ENCODE measurements at regions not wholly inside any gene's neighbourhood (a gene's known extent, or its start where the extent isn't known, plus 50 kb on each side); places are given as distances from the start of the nearest gene placed in this dataset.
"Not testable (repeated sequence)": the region's sequence is repeated elsewhere in the genome, so short reads cannot be mapped to it uniquely, and the experiment has no call there.

DNA sequence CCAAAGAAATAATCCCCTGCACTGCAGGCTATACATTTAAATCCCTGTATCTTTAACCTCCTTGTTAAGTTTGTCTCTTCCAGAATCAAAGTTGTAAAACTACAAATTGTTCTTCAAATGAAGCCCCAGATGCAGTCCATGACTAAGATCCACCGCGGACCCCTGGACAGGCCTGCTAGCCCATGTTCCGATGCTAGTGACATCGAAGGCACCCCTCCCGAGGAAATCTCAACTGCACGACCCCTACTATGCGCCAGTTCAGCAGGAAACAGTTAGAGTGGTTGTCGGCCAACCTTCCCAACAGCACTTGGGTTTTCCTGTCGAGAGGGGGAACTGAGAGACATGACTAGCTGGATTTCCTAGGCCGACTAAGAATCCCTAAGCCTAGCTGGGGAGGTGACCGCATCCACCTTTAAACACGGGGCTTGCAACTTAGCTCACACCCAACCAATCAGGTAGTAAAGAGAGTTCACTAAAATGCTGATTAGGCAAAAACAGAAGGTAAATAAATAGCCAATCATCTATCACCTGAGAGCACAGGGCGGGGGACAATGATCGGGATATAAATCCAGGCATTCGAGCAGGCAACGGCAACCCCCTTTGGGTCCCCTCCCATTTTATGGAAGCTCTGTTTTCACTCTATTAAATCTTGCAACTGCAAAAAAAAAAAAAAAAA, 523.9 kb downstream of the REEP3 start:
- not testable (repeated sequence) for H3K27ac ChIP-seq (ENCODE audit: low read length); H3K4me3 ChIP-seq (ENCODE audit: low read length in 2 of 2); H3K9me3 ChIP-seq (ENCODE audit: control insufficient read depth in 2 of 2, low read length in 2 of 2); H3K9ac ChIP-seq (ENCODE audit: low read length in 2 of 2); H3K4me1 ChIP-seq (ENCODE audit: control insufficient read depth, insufficient read depth, low read length); H3K36me3 ChIP-seq (ENCODE audit: control insufficient read depth in 2 of 2, insufficient read depth in 2 of 2, low read length in 2 of 2); H3K27me3 ChIP-seq (ENCODE audit: control insufficient read depth in 1 of 2, insufficient read depth in 2 of 2, low read length in 2 of 2)

DNA sequence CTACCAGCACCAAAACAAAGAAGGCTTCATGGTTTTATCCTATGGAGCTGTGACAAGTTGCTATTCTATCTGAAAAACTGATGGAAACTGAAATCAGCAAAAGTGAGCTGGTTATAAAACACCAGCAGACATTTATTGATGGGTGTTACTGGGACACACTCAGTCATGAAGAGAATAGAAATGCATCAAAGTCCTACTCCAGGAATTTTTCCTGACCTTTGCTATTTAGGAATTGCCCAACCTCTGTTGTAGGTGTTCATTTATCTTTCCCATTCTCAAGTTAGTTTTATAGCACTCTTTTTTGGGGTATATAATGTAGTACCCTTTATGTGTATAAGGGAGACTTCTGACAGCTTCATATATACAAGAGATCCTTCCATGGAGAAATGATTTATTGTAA, 533.2 kb downstream of the REEP3 start:
- Histone ChIP-seq H3K36me3 (ENCODE audit: control insufficient read depth in 2 of 2, insufficient read depth in 2 of 2, low read length in 2 of 2) (no peaks in the 10 kb centered on the region), H3K4me1 (ENCODE audit: control insufficient read depth, insufficient read depth, low read length) (no peaks in the 10 kb centered on the region), H3K9ac (ENCODE audit: low read length in 2 of 2) (no peak overlapping the region), H3K27ac (ENCODE audit: low read length) (no peak overlapping the region), H3K4me3 (ENCODE audit: low read length in 2 of 2) (no peak overlapping the region), H3K27me3 (ENCODE audit: control insufficient read depth in 1 of 2, insufficient read depth in 2 of 2, low read length in 2 of 2) (no peaks in the 10 kb centered on the region), H3K9me3 (ENCODE audit: control insufficient read depth in 2 of 2, low read length in 2 of 2) (no peaks in the 10 kb centered on the region)

DNA sequence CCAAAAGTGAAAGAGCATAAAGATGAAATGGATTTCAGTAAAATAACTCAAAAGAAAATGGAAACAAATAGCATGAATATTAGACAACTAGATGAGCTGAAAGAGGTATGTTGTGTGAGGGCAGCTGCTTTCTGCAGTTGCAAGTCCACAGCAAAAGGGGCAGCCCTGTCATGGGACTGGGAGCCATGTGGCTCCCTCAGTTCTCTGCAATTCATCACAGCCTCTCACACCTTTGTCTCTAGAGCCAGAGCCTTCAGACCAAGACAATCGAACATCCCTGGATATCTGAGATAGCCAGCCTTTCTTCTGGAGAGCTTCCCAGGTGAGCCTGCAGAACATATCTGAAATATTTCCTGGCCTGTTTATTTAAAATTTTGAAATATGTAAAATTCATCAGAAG, 538.7 kb downstream of the REEP3 start:
- Histone ChIP-seq H3K9ac (ENCODE audit: low read length in 2 of 2) (no peak overlapping the region), H3K27me3 (ENCODE audit: control insufficient read depth in 1 of 2, insufficient read depth in 2 of 2, low read length in 2 of 2) (no peaks in the 10 kb centered on the region), H3K4me3 (ENCODE audit: low read length in 2 of 2) (no peak overlapping the region), H3K36me3 (ENCODE audit: control insufficient read depth in 2 of 2, insufficient read depth in 2 of 2, low read length in 2 of 2) (no peaks in the 10 kb centered on the region), H3K27ac (ENCODE audit: low read length) (no peak overlapping the region), H3K9me3 (ENCODE audit: control insufficient read depth in 2 of 2, low read length in 2 of 2) (no peaks in the 10 kb centered on the region), H3K4me1 (ENCODE audit: control insufficient read depth, insufficient read depth, low read length) (no peaks in the 10 kb centered on the region)

DNA sequence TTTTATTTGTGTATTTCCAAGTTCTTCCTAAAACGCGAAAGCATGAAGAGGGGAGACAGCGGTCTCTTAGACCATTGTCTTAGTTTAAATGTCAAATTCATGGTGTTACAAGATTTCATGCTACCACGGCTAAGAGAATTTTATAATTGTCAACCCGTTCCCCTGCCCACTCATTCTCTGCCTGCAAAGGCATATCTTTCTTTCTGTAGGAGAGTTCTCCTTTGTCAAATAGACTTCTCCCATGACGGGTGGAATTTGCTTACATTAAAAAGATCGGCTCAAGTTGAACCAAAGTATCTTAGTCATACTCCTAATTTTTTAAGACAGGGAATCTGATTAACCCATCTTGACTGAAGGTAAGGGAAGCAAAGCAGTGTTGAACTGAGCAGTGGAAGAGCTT, 539.2 kb downstream of the REEP3 start:
- H3K4me3 ChIP-seq (ENCODE audit: low read length in 2 of 2) = no peak overlapping the region
- no peaks in the 10 kb centered on the region for H3K27me3 ChIP-seq (ENCODE audit: control insufficient read depth in 1 of 2, insufficient read depth in 2 of 2, low read length in 2 of 2)
- no peaks in the 10 kb centered on the region for H3K9me3 ChIP-seq (ENCODE audit: control insufficient read depth in 2 of 2, low read length in 2 of 2)
- no peak overlapping the region for H3K27ac ChIP-seq (ENCODE audit: low read length)
- no peak overlapping the region for H3K9ac ChIP-seq (ENCODE audit: low read length in 2 of 2)
- H3K4me1 ChIP-seq (ENCODE audit: control insufficient read depth, insufficient read depth, low read length) = no peaks in the 10 kb centered on the region
- H3K36me3 ChIP-seq (ENCODE audit: control insufficient read depth in 2 of 2, insufficient read depth in 2 of 2, low read length in 2 of 2) = no peaks in the 10 kb centered on the region

DNA sequence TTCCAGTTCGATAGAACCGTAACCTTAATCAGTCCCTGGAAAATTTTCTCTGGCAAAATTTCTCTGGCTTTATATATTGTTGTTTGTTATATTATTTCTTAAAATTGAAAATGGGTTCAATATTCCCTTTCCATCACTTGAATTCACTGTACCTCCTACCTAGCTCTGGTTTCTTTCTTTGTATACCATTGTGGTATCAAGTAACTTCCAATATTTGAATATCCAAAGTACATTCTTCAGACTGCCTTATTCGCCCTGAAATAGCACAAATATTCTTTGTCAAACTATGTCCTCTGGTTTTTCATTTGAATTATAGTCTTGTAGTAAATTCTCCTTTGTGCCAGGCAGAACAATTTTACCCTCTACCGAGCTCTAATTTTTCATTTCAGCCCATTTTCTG, 541.6 kb downstream of the REEP3 start:
- Histone ChIP-seq H3K4me3 (ENCODE audit: low read length in 2 of 2) (no peak overlapping the region), H3K9me3 (ENCODE audit: control insufficient read depth in 2 of 2, low read length in 2 of 2) (no peaks in the 10 kb centered on the region), H3K9ac (ENCODE audit: low read length in 2 of 2) (no peak overlapping the region), H3K27ac (ENCODE audit: low read length) (no peak overlapping the region), H3K36me3 (ENCODE audit: control insufficient read depth in 2 of 2, insufficient read depth in 2 of 2, low read length in 2 of 2) (no peaks in the 10 kb centered on the region), H3K4me1 (ENCODE audit: control insufficient read depth, insufficient read depth, low read length) (no peaks in the 10 kb centered on the region), H3K27me3 (ENCODE audit: control insufficient read depth in 1 of 2, insufficient read depth in 2 of 2, low read length in 2 of 2) (no peaks in the 10 kb centered on the region)

DNA sequence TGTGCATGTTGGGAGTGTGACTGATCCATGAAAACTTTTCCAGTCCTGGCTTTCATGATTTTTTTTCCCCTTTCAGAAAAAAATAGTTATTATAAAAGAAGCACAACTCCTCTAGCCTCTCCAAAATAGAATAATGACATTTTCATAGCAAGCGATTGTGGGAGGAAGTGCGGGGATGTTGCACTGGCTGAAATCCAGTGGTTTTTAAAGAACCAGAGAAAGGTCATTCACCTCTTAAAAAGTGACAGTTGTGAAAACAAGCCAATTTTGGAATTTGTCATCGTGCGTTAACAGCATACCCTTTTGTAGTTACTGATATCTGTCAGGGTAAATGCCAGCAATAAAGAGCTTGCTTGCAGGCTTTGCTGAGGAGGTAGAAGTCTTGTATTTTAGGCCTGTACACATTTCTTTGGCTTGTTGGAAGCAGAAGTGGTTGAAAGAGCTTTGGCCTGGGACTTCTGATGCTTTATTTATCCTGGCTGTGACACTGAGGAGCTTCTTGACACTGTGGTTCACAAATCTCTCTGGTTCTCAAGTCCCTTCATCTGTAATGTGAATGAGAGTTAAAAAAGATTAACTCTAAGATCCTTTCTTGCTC, 545.9 kb downstream of the REEP3 start:
- H3K9me3 ChIP-seq (ENCODE audit: control insufficient read depth in 2 of 2, low read length in 2 of 2) = no peaks in the 10 kb centered on the region
- H3K27me3 ChIP-seq (ENCODE audit: control insufficient read depth in 1 of 2, insufficient read depth in 2 of 2, low read length in 2 of 2) = no peaks in the 10 kb centered on the region
- H3K9ac ChIP-seq (ENCODE audit: low read length in 2 of 2) = no peak overlapping the region
- no peaks in the 10 kb centered on the region for H3K36me3 ChIP-seq (ENCODE audit: control insufficient read depth in 2 of 2, insufficient read depth in 2 of 2, low read length in 2 of 2)
- H3K4me1 ChIP-seq (ENCODE audit: control insufficient read depth, insufficient read depth, low read length) = no peaks in the 10 kb centered on the region
- no peak overlapping the region for H3K4me3 ChIP-seq (ENCODE audit: low read length in 2 of 2)
- no peak overlapping the region for H3K27ac ChIP-seq (ENCODE audit: low read length)

DNA sequence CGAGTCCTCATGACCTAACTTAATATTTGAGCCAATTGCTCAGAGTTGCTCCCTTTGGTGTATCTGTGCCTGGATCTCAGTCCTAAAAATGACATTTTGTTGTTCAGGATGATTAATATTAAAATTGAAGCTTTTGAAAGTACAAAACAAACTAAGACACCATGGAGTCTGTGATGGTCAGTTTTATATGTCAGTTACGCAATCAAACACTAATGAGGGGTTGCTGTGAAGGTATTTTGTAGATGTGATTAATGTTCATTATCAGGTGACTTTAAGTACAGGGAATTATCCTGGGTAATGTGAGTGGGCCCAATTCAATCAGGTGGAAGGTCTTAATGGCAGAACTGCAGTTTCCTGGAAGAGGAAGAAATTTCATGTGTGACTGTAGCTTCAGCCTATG, 546.7 kb downstream of the REEP3 start:
- Histone ChIP-seq H3K36me3 (ENCODE audit: control insufficient read depth in 2 of 2, insufficient read depth in 2 of 2, low read length in 2 of 2) (no peaks in the 10 kb centered on the region), H3K4me3 (ENCODE audit: low read length in 2 of 2) (no peak overlapping the region), H3K9ac (ENCODE audit: low read length in 2 of 2) (no peak overlapping the region), H3K9me3 (ENCODE audit: control insufficient read depth in 2 of 2, low read length in 2 of 2) (no peaks in the 10 kb centered on the region), H3K4me1 (ENCODE audit: control insufficient read depth, insufficient read depth, low read length) (no peaks in the 10 kb centered on the region), H3K27me3 (ENCODE audit: control insufficient read depth in 1 of 2, insufficient read depth in 2 of 2, low read length in 2 of 2) (no peaks in the 10 kb centered on the region), H3K27ac (ENCODE audit: low read length) (no peak overlapping the region)

DNA sequence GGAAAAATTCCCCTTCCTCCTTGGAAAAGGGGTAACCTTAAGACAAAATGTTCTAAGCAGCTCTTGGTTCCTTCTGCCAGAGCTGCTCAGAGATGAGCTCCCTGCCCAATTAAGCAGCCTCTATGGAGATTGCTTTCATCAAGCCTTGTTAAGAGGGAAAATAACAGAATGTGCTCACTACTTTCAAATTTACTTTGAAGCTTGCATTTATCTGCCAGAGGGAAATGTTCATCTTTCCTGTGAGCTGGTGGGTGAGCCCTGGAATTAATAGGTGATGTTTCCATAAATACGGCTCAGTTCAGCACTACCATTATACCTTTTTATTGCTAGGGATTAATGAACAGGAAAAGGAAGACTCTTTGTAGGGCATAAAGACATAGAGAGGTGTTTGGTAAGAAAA, 549.0 kb downstream of the REEP3 start:
- Histone ChIP-seq H3K36me3 (ENCODE audit: control insufficient read depth in 2 of 2, insufficient read depth in 2 of 2, low read length in 2 of 2) (no peaks in the 10 kb centered on the region), H3K27ac (ENCODE audit: low read length) (no peak overlapping the region), H3K9ac (ENCODE audit: low read length in 2 of 2) (no peak overlapping the region), H3K4me3 (ENCODE audit: low read length in 2 of 2) (no peak overlapping the region), H3K9me3 (ENCODE audit: control insufficient read depth in 2 of 2, low read length in 2 of 2) (no peaks in the 10 kb centered on the region), H3K27me3 (ENCODE audit: control insufficient read depth in 1 of 2, insufficient read depth in 2 of 2, low read length in 2 of 2) (no peaks in the 10 kb centered on the region), H3K4me1 (ENCODE audit: control insufficient read depth, insufficient read depth, low read length) (no peaks in the 10 kb centered on the region)

DNA sequence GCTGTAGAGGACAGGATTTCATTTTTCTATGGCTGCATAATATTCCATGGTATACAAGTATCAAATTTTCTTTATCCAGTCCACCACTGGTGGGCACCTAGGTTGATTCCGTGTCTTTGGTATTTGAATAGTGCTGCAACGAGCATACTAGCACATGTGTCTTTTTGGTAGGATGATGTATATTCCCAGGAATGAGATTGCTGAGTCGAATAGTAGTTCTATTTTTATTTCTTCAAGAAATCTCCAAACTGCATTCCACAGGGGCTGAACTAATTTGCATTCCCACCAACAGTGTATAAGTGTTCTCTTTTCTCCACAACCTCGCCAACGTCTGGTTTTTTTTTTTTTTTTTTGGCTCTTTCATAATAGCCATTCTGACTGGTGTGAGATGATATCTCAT, 550.0 kb downstream of the REEP3 start:
- no peaks in the 10 kb centered on the region for H3K27me3 ChIP-seq (ENCODE audit: control insufficient read depth in 1 of 2, insufficient read depth in 2 of 2, low read length in 2 of 2)
- no peaks in the 10 kb centered on the region for H3K36me3 ChIP-seq (ENCODE audit: control insufficient read depth in 2 of 2, insufficient read depth in 2 of 2, low read length in 2 of 2)
- no peaks in the 10 kb centered on the region for H3K4me1 ChIP-seq (ENCODE audit: control insufficient read depth, insufficient read depth, low read length)
- no peaks in the 10 kb centered on the region for H3K9me3 ChIP-seq (ENCODE audit: control insufficient read depth in 2 of 2, low read length in 2 of 2)
- H3K4me3 ChIP-seq (ENCODE audit: low read length in 2 of 2) = no peak overlapping the region
- no peak overlapping the region for H3K27ac ChIP-seq (ENCODE audit: low read length)
- no peak overlapping the region for H3K9ac ChIP-seq (ENCODE audit: low read length in 2 of 2)

DNA sequence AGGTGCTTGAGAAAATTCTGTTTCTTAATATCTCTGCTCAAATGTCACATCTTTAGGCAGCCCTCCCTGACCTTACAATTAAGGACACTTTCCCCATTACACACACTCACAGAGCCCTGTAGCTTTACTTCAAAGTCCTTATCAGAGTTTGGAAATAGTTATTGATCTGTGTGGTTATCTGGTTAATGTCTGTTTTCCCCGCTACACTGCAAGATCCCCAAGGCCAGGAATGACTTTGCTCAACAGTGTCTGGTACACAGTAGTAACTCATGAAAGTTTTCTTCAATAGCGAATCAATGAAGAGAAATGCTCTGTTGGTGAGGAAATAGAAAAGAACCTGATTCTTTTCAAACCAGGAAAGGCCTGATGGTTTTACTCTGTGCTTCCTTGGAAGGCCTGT, 554.4 kb downstream of the REEP3 start:
- Histone ChIP-seq H3K9me3 (ENCODE audit: control insufficient read depth in 2 of 2, low read length in 2 of 2) (no peaks in the 10 kb centered on the region), H3K27me3 (ENCODE audit: control insufficient read depth in 1 of 2, insufficient read depth in 2 of 2, low read length in 2 of 2) (no peaks in the 10 kb centered on the region), H3K4me1 (ENCODE audit: control insufficient read depth, insufficient read depth, low read length) (no peaks in the 10 kb centered on the region), H3K36me3 (ENCODE audit: control insufficient read depth in 2 of 2, insufficient read depth in 2 of 2, low read length in 2 of 2) (no peaks in the 10 kb centered on the region), H3K4me3 (ENCODE audit: low read length in 2 of 2) (no peak overlapping the region), H3K27ac (ENCODE audit: low read length) (no peak overlapping the region), H3K9ac (ENCODE audit: low read length in 2 of 2) (no peak overlapping the region)

DNA sequence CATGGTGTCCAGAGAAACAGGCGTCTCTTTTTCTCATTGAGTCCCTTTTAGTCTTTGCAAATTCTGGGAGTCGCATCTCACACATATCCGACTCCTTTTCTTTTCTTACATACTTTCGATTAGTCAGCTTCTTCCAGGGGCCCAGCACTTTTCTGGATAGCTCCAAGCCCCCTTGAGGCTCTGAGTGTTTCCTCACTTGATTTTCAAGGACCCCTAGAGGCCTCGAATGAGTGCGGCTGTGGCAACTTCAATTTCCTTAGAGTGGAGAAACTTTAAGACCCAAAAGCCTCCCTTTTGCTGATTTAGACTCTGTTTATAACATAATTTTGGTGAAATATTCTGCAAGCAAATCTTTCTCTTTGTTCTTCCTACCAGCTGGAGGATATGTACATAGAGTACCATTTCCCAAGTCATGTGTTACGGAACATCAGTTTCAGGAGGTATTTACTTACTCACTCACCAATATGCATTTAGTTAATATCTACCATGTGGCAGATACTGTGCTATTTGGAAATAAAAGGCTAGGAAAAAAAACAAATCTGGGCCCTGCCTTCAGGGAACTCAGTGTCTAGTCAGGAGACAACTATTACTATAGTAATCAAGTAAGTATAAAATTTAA, 555.2 kb downstream of the REEP3 start:
- no peaks in the 10 kb centered on the region for H3K27me3 ChIP-seq (ENCODE audit: control insufficient read depth in 1 of 2, insufficient read depth in 2 of 2, low read length in 2 of 2)
- H3K4me3 ChIP-seq (ENCODE audit: low read length in 2 of 2) = no peak overlapping the region
- no peak overlapping the region for H3K9ac ChIP-seq (ENCODE audit: low read length in 2 of 2)
- H3K4me1 ChIP-seq (ENCODE audit: control insufficient read depth, insufficient read depth, low read length) = no peaks in the 10 kb centered on the region
- no peak overlapping the region for H3K27ac ChIP-seq (ENCODE audit: low read length)
- H3K9me3 ChIP-seq (ENCODE audit: control insufficient read depth in 2 of 2, low read length in 2 of 2) = no peaks in the 10 kb centered on the region
- H3K36me3 ChIP-seq (ENCODE audit: control insufficient read depth in 2 of 2, insufficient read depth in 2 of 2, low read length in 2 of 2) = no peaks in the 10 kb centered on the region

Data from stomach smooth muscle (tissue), 2 donors.